ENCODE measurements at regions not wholly inside any gene's neighbourhood (a gene's known extent, or its start where the extent isn't known, plus 50 kb on each side); places are given as distances from the start of the nearest gene placed in this dataset.

GRCh38 chr1:47682786-47683350 lies 245.0 kb downstream of the FOXD2 start:
- H4K20me1 ChIP-seq (ENCODE audit: insufficient read depth) = no peaks in the 10 kb centered on the region
- H2AFZ ChIP-seq (ENCODE audit: low read depth) = no peak overlapping the region
- no peak overlapping the region for H3K4me2 ChIP-seq
- no peak overlapping the region for H3K4me3 ChIP-seq (IDR thresholded peaks at IDR 0.05; ENCODE audit: insufficient read depth, low read depth, low read length)
- no peak overlapping the region for H3K9ac ChIP-seq
- H3K4me1 ChIP-seq (ENCODE audit: low read depth, poor library complexity, severe bottlenecking) = no peaks in the 10 kb centered on the region
- H3K27ac ChIP-seq = no peak overlapping the region
- no peaks in the 10 kb centered on the region for H3K27me3 ChIP-seq (ENCODE audit: insufficient read depth, low read depth)
- H3K36me3 ChIP-seq (ENCODE audit: insufficient read depth) = no peaks in the 10 kb centered on the region
- TF ChIP-seq CTCF (conservative IDR thresholded peaks at IDR 0.05; ENCODE audit: low read depth, low read length) = no peak
- no peaks in the 10 kb centered on the region for H3K79me2 ChIP-seq (ENCODE audit: insufficient read depth, low read depth)

- H3K27ac ChIP-seq = no peak overlapping the region
- H3K36me3 ChIP-seq (ENCODE audit: insufficient read depth) = no peaks in the 10 kb centered on the region
- H3K4me2 ChIP-seq = no peak overlapping the region
- no peaks in the 10 kb centered on the region for H3K27me3 ChIP-seq (ENCODE audit: insufficient read depth, low read depth)
- H2AFZ ChIP-seq (ENCODE audit: low read depth) = no peak overlapping the region
- H3K4me3 ChIP-seq (IDR thresholded peaks at IDR 0.05; ENCODE audit: insufficient read depth, low read depth, low read length) = no peak overlapping the region
- no peak for TF ChIP-seq CTCF (conservative IDR thresholded peaks at IDR 0.05; ENCODE audit: low read depth, low read length)
- no peaks in the 10 kb centered on the region for H3K4me1 ChIP-seq (ENCODE audit: low read depth, poor library complexity, severe bottlenecking)
- no peaks in the 10 kb centered on the region for H3K79me2 ChIP-seq (ENCODE audit: insufficient read depth, low read depth)
- H4K20me1 ChIP-seq (ENCODE audit: insufficient read depth) = no peaks in the 10 kb centered on the region
- H3K9ac ChIP-seq = no peak overlapping the region
These were observed 245.6 kb downstream of the FOXD2 start for GRCh38 chr1:47683401-47683800.

- Histone ChIP-seq H3K4me2 (no peak overlapping the region), H2AFZ (ENCODE audit: low read depth) (no peak overlapping the region), H3K27me3 (ENCODE audit: insufficient read depth, low read depth) (no peaks in the 10 kb centered on the region), H4K20me1 (ENCODE audit: insufficient read depth) (no peaks in the 10 kb centered on the region), H3K27ac (no peak overlapping the region), H3K79me2 (ENCODE audit: insufficient read depth, low read depth) (no peaks in the 10 kb centered on the region), H3K4me3 (IDR thresholded peaks at IDR 0.05; ENCODE audit: insufficient read depth, low read depth, low read length) (no peak overlapping the region), H3K36me3 (ENCODE audit: insufficient read depth) (no peaks in the 10 kb centered on the region), H3K9ac (no peak overlapping the region), H3K4me1 (ENCODE audit: low read depth, poor library complexity, severe bottlenecking) (no peaks in the 10 kb centered on the region)
- TF ChIP-seq CTCF (conservative IDR thresholded peaks at IDR 0.05; ENCODE audit: low read depth, low read length) = no peak
These were observed 246.7 kb downstream of the FOXD2 start for GRCh38 chr1:47684518-47684917.

GRCh38 chr1:47684964-47685762 lies 247.3 kb downstream of the FOXD2 start:
- Histone ChIP-seq H2AFZ (ENCODE audit: low read depth) (no peak overlapping the region), H4K20me1 (ENCODE audit: insufficient read depth) (no peaks in the 10 kb centered on the region), H3K36me3 (ENCODE audit: insufficient read depth) (no peaks in the 10 kb centered on the region), H3K79me2 (ENCODE audit: insufficient read depth, low read depth) (no peaks in the 10 kb centered on the region), H3K4me1 (ENCODE audit: low read depth, poor library complexity, severe bottlenecking) (no peaks in the 10 kb centered on the region), H3K9ac (no peak overlapping the region), H3K27me3 (ENCODE audit: insufficient read depth, low read depth) (no peaks in the 10 kb centered on the region), H3K4me3 (IDR thresholded peaks at IDR 0.05; ENCODE audit: insufficient read depth, low read depth, low read length) (no peak overlapping the region), H3K27ac (no peak overlapping the region), H3K4me2 (no peak overlapping the region)
- no peak for TF ChIP-seq CTCF (conservative IDR thresholded peaks at IDR 0.05; ENCODE audit: low read depth, low read length)
